Inferior parietal cortex (tissue), 1 donor: ENCODE measurements at regions not wholly inside any gene's neighbourhood (a gene's known extent, or its start where the extent isn't known, plus 50 kb on each side); places are given as distances from the start of the nearest gene placed in this dataset.

ENCODE experiments used
- DNase-seq: peaks from one replicate; pipeline ENCODE4 v3.0.0-alpha.2; 2016; ENCODE audit errors: extremely low spot score

- DNase-seq = no peak
These were observed 271.4 kb upstream of the NCKAP5 start for GRCh38 chr2:133839677-133840076.

- no peak for DNase-seq
These were observed 272.5 kb upstream of the NCKAP5 start for GRCh38 chr2:133840761-133841160.

DNA sequence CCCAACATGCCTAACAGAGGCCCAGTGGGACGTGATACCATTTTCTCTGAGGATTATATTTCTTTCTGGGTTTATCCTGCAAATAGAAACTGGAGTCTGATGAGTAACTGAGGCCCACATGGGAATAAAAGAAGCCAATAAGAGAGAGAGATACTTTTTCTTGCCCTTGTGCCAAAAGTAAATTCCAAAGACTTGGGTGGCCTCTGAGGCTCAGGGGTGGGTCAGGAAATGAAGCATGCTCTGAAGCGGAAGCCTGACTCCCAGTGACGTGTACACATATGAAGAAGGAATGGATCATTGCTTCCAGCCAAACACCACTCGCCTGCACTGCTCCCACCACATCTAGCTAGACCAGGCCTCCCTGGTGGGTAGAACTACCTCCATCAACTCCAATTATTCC lies 273.6 kb upstream of the NCKAP5 start:
- no peak for DNase-seq

GRCh38 chr2:133842446-133842845 lies 274.2 kb upstream of the NCKAP5 start:
- DNase-seq = no peak

DNA sequence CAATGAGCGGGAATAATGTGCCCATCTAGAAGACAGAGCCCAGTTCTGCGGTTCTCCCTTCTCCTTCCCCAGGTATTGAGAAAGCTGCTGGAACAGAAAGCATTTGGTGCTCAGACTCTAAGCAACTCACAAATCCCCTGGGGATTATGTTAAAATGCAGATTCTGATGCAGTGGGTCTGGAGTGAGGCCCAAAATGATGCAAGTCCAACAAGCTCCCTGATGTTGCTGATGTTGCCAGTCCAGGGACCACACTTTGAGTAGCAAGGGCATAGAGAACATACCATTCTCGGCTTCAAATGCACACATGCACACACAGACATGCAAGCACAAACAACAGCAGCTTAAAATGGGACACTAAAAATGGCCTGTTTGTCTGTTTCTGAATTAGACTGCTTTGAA lies 274.8 kb upstream of the NCKAP5 start:
- no peak for DNase-seq

GRCh38 chr2:133843551-133843950 lies 275.3 kb upstream of the NCKAP5 start:
- no peak for DNase-seq

DNA sequence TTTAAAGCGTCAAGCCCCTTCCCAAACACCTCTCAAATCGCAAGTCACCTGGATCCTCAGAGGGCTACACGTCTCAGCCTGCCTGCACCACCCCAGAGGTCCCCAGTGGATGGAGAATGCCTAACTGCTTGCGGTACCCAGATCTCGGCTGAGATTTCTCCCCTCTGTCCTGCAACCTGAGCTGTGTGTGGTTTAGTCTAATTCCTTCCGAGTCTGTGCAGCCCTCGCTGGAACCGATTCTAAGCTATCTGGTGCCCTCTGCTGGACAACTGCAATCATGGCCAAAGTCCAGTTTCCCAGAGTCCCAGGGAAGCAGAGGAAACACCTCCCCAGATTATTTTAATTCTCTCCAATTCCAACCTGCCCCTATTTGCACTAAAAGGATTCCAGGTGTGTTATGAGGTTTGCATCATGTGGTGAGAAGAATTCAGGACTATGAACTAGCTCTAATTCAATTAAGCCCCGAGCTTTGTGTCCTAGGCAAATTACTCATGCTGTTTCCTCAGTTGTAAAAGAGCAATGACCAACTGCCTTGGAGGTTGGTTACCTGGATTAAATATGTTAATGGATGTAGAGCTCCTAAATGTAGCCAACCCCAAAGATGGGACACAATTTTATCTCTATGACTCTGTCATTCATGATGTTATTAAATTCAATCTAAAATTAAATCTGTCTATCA lies 276.1 kb upstream of the NCKAP5 start:
- peak; percentile 90 for DNase-seq

- DNase-seq = no peak
These were observed 278.2 kb upstream of the NCKAP5 start for GRCh38 chr2:133846476-133846875.

GRCh38 chr2:133847591-133847990 lies 279.3 kb upstream of the NCKAP5 start:
- DNase-seq = no peak

- no peak for DNase-seq
These were observed 279.9 kb upstream of the NCKAP5 start for GRCh38 chr2:133848111-133848649.

GRCh38 chr2:133849341-133849740 lies 281.1 kb upstream of the NCKAP5 start:
- no peak for DNase-seq

GRCh38 chr2:133854603-133855200 lies 286.4 kb upstream of the NCKAP5 start:
- DNase-seq = no peak

- no peak for DNase-seq
These were observed 287.3 kb upstream of the NCKAP5 start for GRCh38 chr2:133855526-133855925.

DNA sequence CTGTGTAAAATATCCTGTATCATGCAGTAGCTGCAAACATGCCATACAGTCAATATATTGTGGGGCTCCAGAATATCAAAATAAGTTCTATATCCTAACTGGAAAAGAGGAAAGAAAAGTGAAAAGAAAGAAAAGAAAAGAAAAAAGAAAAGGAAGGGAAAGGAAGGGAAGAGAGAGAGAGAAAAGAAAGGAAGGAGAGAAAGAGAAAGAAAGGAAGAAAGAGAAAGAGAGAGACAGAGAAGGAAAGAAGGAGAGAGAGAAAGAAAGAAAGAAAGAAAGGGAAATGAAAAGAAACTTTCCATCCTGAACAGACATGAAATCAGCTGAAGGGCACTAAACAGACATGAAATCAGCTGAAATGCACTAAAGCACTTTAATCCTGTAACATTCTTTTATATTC lies 288.4 kb upstream of the NCKAP5 start:
- DNase-seq = no peak

- no peak for DNase-seq
These were observed 291.3 kb upstream of the NCKAP5 start for GRCh38 chr2:133859578-133859977.

- no peak for DNase-seq
These were observed 294.2 kb upstream of the NCKAP5 start for GRCh38 chr2:133862400-133862977.

DNA sequence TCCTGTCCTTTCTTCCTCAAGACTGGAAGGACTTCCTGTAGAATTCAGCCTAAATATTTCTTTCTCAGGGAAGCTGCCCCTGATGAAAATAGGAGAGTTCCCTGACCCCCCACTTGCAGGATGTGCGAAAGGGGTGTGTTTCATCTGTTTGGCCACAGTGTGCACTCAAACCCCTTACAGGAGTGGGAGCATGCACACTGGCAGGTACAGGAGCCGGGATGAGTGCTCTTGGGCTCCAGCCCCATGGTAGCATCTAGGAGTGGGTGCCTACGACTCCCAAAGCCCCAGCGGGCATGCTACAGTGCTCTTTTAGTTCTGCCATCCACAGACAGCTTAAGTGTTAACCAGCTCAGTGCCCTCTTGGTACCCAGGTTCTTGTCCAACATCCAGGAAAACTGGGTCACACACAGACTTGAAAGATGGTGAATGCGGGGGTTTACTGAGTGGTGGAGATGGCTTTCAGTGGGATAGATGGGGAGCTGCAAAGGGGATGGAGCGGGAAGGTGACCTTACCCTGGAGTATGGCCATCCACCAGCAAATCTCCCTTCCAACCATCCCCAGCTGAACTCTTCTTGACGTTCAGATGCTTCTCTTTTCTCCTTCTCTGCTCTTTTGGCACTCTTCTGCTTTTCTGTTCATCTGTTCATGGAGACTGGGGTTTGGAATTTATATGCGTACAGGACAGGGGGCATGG lies 295.0 kb upstream of the NCKAP5 start:
- DNase-seq = no peak

- DNase-seq = no peak
These were observed 296.9 kb upstream of the NCKAP5 start for GRCh38 chr2:133865141-133865540.

GRCh38 chr2:133867166-133867565 lies 298.9 kb upstream of the NCKAP5 start:
- DNase-seq = no peak

DNA sequence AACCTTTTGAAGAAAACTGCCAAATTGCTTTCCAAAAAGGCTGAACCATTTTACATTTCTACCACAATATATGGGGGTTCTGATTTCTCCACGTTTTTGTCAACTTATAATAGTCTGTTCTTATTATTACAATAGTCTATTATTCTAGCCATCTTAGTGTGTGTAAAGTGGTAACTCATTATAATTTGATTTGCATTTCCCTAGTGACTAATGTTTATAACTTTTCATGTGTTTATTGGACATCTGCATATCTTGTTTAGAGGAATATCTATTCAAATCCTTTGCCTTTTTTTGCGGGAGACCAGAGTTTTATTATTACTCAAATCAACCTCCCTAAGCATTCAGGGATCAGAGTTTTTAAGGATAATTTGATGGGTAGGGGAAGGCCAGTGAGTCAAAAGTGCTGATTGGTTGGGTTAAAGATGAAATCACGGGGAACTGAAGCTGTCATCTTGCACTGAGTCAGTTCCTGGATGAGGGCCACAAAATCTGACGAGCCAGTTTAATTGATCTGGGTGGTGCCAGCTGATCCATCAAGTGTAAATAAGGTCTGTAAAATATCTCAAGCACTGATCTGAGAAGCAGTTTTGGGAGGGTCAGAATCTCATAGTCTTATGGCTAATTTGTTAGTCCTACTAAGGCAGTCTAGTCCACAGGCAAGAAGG lies 303.4 kb upstream of the NCKAP5 start:
- DNase-seq = no peak

- DNase-seq = no peak
These were observed 310.1 kb upstream of the NCKAP5 start for GRCh38 chr2:133878326-133878725.

DNA sequence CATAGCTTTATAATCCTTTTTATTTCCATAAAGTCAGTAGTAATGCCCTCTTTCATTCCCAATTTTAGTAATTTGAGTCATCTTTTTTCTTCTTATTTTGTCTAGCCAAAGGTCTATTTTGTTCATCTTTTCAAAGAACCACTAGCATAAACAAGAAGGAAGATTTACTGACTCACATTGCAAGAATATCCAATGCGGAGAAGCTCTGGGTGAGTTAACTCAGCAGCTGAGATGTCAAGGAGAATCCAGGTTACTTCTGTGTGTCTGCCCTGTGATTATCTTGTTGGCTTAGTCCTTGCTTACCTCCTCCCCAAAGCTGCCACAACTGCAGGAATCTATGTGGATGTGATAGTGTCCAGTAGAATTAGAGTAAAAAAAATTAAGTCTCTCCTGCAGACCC lies 311.4 kb upstream of the NCKAP5 start:
- DNase-seq = no peak
